ENCODE measurements at regions not wholly inside any gene's neighbourhood (a gene's known extent, or its start where the extent isn't known, plus 50 kb on each side); places are given as distances from the start of the nearest gene placed in this dataset.

DNA sequence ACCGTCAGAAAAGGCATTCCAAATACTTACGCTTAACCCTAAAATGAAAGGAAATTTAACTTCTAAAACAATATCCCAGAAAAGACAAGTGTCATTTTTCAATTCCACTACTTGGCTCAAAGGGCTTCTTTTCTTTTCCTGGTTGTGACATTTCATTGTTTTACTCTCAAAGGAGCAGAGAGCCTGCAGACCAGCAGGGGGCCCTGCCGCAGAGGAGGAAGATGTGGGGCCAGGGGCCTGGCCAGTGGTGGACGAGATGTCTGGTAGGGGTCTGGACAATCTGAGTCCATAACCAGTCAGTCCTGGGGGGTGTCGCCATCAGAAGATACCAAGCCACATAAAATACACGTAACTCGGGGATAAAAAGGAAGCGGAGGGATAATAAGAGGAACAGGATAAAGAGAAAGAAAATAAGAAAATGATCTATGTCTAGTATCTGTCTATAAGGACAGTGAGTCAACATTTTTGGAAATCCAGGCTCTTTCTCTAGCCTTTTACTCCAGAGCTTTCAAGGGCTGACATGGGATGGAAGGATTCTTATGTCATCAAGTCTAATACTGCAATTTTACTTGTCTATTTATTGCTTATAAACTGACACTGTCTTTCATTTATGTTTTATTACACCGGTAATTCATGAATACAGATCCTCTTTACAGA, 54.2 kb upstream of the ARHGEF3 start:
- TF ChIP-seq, protein P1, sequence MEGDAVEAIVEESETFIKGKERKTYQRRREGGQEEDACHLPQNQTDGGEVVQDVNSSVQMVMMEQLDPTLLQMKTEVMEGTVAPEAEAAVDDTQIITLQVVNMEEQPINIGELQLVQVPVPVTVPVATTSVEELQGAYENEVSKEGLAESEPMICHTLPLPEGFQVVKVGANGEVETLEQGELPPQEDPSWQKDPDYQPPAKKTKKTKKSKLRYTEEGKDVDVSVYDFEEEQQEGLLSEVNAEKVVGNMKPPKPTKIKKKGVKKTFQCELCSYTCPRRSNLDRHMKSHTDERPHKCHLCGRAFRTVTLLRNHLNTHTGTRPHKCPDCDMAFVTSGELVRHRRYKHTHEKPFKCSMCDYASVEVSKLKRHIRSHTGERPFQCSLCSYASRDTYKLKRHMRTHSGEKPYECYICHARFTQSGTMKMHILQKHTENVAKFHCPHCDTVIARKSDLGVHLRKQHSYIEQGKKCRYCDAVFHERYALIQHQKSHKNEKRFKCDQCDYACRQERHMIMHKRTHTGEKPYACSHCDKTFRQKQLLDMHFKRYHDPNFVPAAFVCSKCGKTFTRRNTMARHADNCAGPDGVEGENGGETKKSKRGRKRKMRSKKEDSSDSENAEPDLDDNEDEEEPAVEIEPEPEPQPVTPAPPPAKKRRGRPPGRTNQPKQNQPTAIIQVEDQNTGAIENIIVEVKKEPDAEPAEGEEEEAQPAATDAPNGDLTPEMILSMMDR (IDR thresholded peaks at IDR 0.05 in 8 of 11, conservative IDR thresholded peaks at IDR 0.05 in 3 of 11) = peak in 10 of 11 experiments; percentile 30 to 66 (median 56)
- TF ChIP-seq POLR2A (IDR thresholded peaks at IDR 0.05) = no peak

All from spleen (tissue), 7 donors.